Mesenchymal stem cell (in vitro differentiated cells and primary cell): ENCODE measurements at regions not wholly inside any gene's neighbourhood (a gene's known extent, or its start where the extent isn't known, plus 50 kb on each side); places are given as distances from the start of the nearest gene placed in this dataset. TPM values are rescaled to one million over a fixed set of nuclear protein-coding genes. Genes with fewer than 3 reads are reported as not detected.

Source experiments
- DNase-seq: peaks from one replicate; pipeline ENCODE4 v3.0.0-alpha.2; 2013
- H2AFZ ChIP-seq: one replicate; pipeline ENCODE4 v1.6.1; 2013; ENCODE audit warnings: low read depth, mild to moderate bottlenecking, control low read depth, inconsistent platforms, low read length, moderate library complexity
- H2AK5ac ChIP-seq: 2 replicates; pipeline ENCODE4 v1.6.1; 2013; ENCODE audit warnings: low read length, moderate library complexity, mild to moderate bottlenecking, inconsistent platforms; ENCODE audit not compliant: severe bottlenecking
- H2BK120ac ChIP-seq: one replicate; pipeline ENCODE4 v1.6.1; 2013; ENCODE audit warnings: low read depth, mild to moderate bottlenecking, inconsistent platforms, low read length, moderate library complexity
- H2BK12ac ChIP-seq, 2 experiments: one replicate each; pipeline ENCODE4 v1.6.1; 2013; ENCODE audit warnings: inconsistent platforms in 2 of 2, low read length in 2 of 2, mild to moderate bottlenecking in 2 of 2, moderate library complexity in 2 of 2, control low read depth in 1 of 2
- H2BK15ac ChIP-seq: one replicate; pipeline ENCODE4 v1.6.1; 2013; ENCODE audit warnings: mild to moderate bottlenecking, low read depth, inconsistent platforms; ENCODE audit not compliant: poor library complexity, severe bottlenecking
- H2BK5ac ChIP-seq: 2 replicates; pipeline ENCODE4 v1.6.1; 2013; ENCODE audit warnings: low read depth, mild to moderate bottlenecking, low read length, control low read depth, inconsistent platforms; ENCODE audit not compliant: poor library complexity, severe bottlenecking
- H3K14ac ChIP-seq, 2 experiments: one replicate each; pipeline ENCODE4 v1.6.1; 2013; ENCODE audit warnings: inconsistent platforms in 2 of 2, low read length in 2 of 2, control low read depth in 1 of 2, mild to moderate bottlenecking in 1 of 2, moderate library complexity in 1 of 2
- H3K18ac ChIP-seq, 2 experiments: one replicate each; pipeline ENCODE4 v1.6.1; 2013; ENCODE audit warnings: inconsistent platforms in 2 of 2, low read length in 2 of 2, control low read depth in 1 of 2, low read depth in 1 of 2, mild to moderate bottlenecking in 1 of 2
- H3K23ac ChIP-seq, 2 experiments: one replicate each; pipeline ENCODE4 v1.6.1; 2013; ENCODE audit warnings: inconsistent platforms in 2 of 2, low read length in 2 of 2, mild to moderate bottlenecking in 2 of 2, moderate library complexity in 2 of 2, control low read depth in 1 of 2
- H3K27ac ChIP-seq: 2 replicates; pipeline ENCODE4 v1.5.1; 2013; ENCODE audit warnings: mild to moderate bottlenecking, moderate library complexity, low read length, control low read depth, inconsistent platforms; ENCODE audit not compliant: poor library complexity, severe bottlenecking
- H3K27me3 ChIP-seq, 2 experiments: 2 replicates each; pipeline versions ENCODE4 v1.6.1 to v1.7.0; 2013; ENCODE audit warnings: low read length in 2 of 2, mild to moderate bottlenecking in 2 of 2, moderate library complexity in 2 of 2, control low read depth in 1 of 2, inconsistent platforms in 1 of 2; ENCODE audit not compliant: control insufficient read depth in 1 of 2, insufficient read depth in 1 of 2
- H3K36me3 ChIP-seq, 2 experiments: 2 replicates each; pipeline versions ENCODE4 v1.6.1 to v1.7.0; 2013; ENCODE audit warnings: low read length in 2 of 2, control low read depth in 1 of 2, inconsistent platforms in 1 of 2, low read depth in 1 of 2, mild to moderate bottlenecking in 1 of 2; ENCODE audit not compliant: insufficient read depth in 2 of 2, control insufficient read depth in 1 of 2
- H3K4ac ChIP-seq, 2 experiments: one replicate each; pipeline ENCODE4 v1.6.1; 2013; ENCODE audit warnings: inconsistent platforms in 2 of 2, low read length in 2 of 2, mild to moderate bottlenecking in 2 of 2, moderate library complexity in 2 of 2, control low read depth in 1 of 2, low read depth in 1 of 2
- H3K4me1 ChIP-seq: 2 replicates; pipeline ENCODE4 v1.6.1; 2013; ENCODE audit warnings: low read depth, low read length, control low read depth; ENCODE audit not compliant: control insufficient read depth, insufficient read depth
- H3K4me2 ChIP-seq: 2 replicates; pipeline ENCODE4 v1.6.1; 2013; ENCODE audit warnings: low read length, mild to moderate bottlenecking, inconsistent platforms; ENCODE audit not compliant: poor library complexity, severe bottlenecking
- H3K4me3 ChIP-seq, 2 experiments: 2 replicates each; pipeline versions ENCODE4 v1.5.1 to v1.7.0; 2013; ENCODE audit warnings: low read length in 2 of 2, mild to moderate bottlenecking in 2 of 2, control low read depth in 1 of 2, low read depth in 1 of 2; ENCODE audit not compliant: insufficient read depth in 1 of 2
- H3K79me1 ChIP-seq: replicated peaks from 2 replicates; pipeline ENCODE4 v1.6.1; 2013; ENCODE audit warnings: mild to moderate bottlenecking, control low read depth, low read length, inconsistent platforms; ENCODE audit not compliant: poor library complexity, severe bottlenecking
- H3K9ac ChIP-seq: 2 replicates; pipeline ENCODE4 v1.7.0; 2013; ENCODE audit warnings: mild to moderate bottlenecking, low read length, moderate library complexity
- H3K9me3 ChIP-seq: 2 replicates; pipeline ENCODE4 v1.7.0; 2013; ENCODE audit warnings: mild to moderate bottlenecking, low read length; ENCODE audit not compliant: control insufficient read depth
- H4K8ac ChIP-seq: one replicate; pipeline ENCODE4 v1.6.1; 2013; ENCODE audit warnings: inconsistent platforms, mild to moderate bottlenecking, low read length, moderate library complexity
- H4K91ac ChIP-seq: one replicate; pipeline ENCODE4 v1.6.1; 2013; ENCODE audit warnings: mild to moderate bottlenecking, low read length, inconsistent platforms
- whole genome bisulfite sequencing: methylation state at CpG from one replicate; pipeline ENCODE4 v1.1.7; 2013; ENCODE audit warnings: mixed read lengths; 5-methylcytosine and 5-hydroxymethylcytosine counted together
- small RNA-seq: library from polyadenylated mRNA; stranded (forward); fragments of <200 nt; extraction: miRNeasy Mini kit (QIAGEN cat#:217004); gene quantifications from one replicate; pipeline ENCODE3, GENCODE V24; 2013; ENCODE audit warnings: low read depth

DNA sequence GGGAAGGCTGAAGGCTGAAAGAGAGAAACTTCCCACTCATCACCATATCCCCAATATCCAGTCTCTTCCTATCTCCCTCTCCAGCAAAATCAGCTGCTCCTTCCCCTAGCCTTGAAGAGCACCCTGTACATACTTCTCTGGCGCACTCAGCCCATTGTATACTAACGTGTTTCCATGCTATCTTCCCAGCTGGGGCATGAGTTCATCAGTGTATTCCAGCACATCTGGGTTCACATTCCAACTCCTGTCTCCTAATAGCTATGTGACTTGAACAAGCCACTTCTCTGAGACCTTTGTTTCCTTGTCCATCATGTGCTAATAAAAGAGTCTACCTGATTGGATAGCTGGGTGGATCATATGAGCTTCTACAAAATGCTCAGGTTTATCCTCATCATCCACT lies 51.1 kb upstream of the OLIG2 start:
- no peak for DNase-seq
- H3K4me2 ChIP-seq: no peak overlapping the region
- H2BK15ac ChIP-seq: no peak overlapping the region
- H4K8ac ChIP-seq: no peak overlapping the region
- H3K27ac ChIP-seq: no peak overlapping the region
- H3K18ac ChIP-seq: no peak overlapping the region
- no peak overlapping the region for H2BK120ac ChIP-seq
- no peak overlapping the region for H3K14ac ChIP-seq
- WGBS: 65% methylated on average over 2 of the region's 2 CpGs
- no peak overlapping the region for H3K23ac ChIP-seq
- no peaks in the 10 kb centered on the region for H3K9me3 ChIP-seq
- no peak overlapping the region for H3K4me3 ChIP-seq
- H4K91ac ChIP-seq: no peak overlapping the region
- H3K27me3 ChIP-seq: peaks cover 11 to 50% of the 10 kb centered on the region in 2 experiments
- no peak overlapping the region for H2AFZ ChIP-seq
- H2BK12ac ChIP-seq: no peak overlapping the region
- no peaks in the 10 kb centered on the region for H3K79me1 ChIP-seq
- no peak overlapping the region for H3K9ac ChIP-seq
- H2AK5ac ChIP-seq: no peak overlapping the region
- H3K36me3 ChIP-seq: no peaks in the 10 kb centered on the region
- H3K4me1 ChIP-seq: peaks cover 1% of the 10 kb centered on the region
- no peak overlapping the region for H2BK5ac ChIP-seq
- no peak overlapping the region for H3K4ac ChIP-seq

DNA sequence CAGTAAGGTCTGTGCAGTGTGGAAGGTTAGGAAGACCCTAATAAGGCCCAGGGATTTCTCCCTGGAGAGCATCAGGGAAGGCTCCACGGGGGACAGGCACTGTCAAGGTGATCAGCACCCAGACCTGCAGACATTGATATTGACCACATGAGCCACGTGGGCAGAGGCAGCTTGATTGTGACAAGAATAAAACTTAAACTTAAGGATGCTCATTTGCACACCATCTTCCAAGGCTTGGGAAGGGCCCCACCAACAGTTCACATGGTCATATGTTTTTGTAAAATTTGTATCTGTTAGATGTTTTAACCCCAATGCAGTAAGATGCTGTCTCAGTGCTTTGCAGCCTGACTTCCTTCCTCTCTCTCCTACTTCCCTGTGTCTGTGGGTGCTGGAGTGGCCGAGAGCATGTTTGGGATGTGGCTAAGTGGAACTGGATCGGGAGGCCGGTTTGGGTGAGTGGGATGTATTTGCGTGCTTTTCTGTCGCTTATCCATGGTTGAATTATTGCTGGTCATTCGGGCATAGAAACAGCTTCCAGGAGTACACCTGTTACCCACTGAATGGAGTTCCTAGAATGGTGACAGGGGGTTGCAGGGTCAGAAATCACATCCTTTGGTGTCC lies 49.8 kb upstream of the OLIG2 start:
- Histone ChIP-seq H2BK12ac (no peak overlapping the region), H3K9ac (no peak overlapping the region), H2AK5ac (no peak overlapping the region), H3K4me1 (peaks cover 1% of the 10 kb centered on the region), H3K4me2 (no peak overlapping the region), H3K27ac (no peak overlapping the region), H3K4me3 (no peak overlapping the region), H3K36me3 (no peaks in the 10 kb centered on the region), H2AFZ (no peak overlapping the region), H3K27me3 (peaks cover 11 to 63% of the 10 kb centered on the region in 2 experiments), H3K14ac (no peak overlapping the region), H2BK120ac (no peak overlapping the region), H3K18ac (no peak overlapping the region), H3K4ac (no peak overlapping the region), H4K8ac (no peak overlapping the region), H3K23ac (no peak overlapping the region), H2BK15ac (no peak overlapping the region), H3K79me1 (no peaks in the 10 kb centered on the region), H4K91ac (no peak overlapping the region), H2BK5ac (no peak overlapping the region), H3K9me3 (no peaks in the 10 kb centered on the region)
- no peak for DNase-seq
- 80% methylated on average over 7 of the region's 8 CpGs for WGBS

Small RNAs in the stretch of these regions (small RNA-seq; reads per million reads assigned to genes)
- gene RF00156: not detected
